Loucy (cell line): ENCODE measurements at regions not wholly inside any gene's neighbourhood (a gene's known extent, or its start where the extent isn't known, plus 50 kb on each side); places are given as distances from the start of the nearest gene placed in this dataset.
"Not testable (repeated sequence)": the region's sequence is repeated elsewhere in the genome, so short reads cannot be mapped to it uniquely, and the experiment has no call there.

Source experiments
- CTCF ChIP-seq: fragments of 200-600 bp; sonication (generic); conservative IDR thresholded peaks from 2 replicates; pipeline ENCODE4 v1.5.1; 2014; ENCODE audit warnings: mild to moderate bottlenecking, antibody characterized with exemption, low read length
- EZH2phosphoT487 ChIP-seq: fragments of 200-600 bp; IDR thresholded peaks from 2 replicates; pipeline ENCODE4 v1.6.1; 2018; ENCODE audit warnings: antibody characterized with exemption, mild to moderate bottlenecking, moderate library complexity, borderline replicate concordance

GRCh38 chr22:12613907-12614306, 2914.1 kb upstream of the OR11H1 start:
- TF ChIP-seq CTCF, EZH2phosphoT487: not testable (repeated sequence)
